UCSD-AML1 (cell line): ENCODE measurements at regions not wholly inside any gene's neighbourhood (a gene's known extent, or its start where the extent isn't known, plus 50 kb on each side); places are given as distances from the start of the nearest gene placed in this dataset.
"Not testable (repeated sequence)": the region's sequence is repeated elsewhere in the genome, so short reads cannot be mapped to it uniquely, and the experiment has no call there.

Source experiments
- DNase-seq: peaks from one replicate; lab custom pipeline; 2025; ENCODE audit not compliant: unreplicated experiment; lab: John Stamatoyannopoulos, UW

DNA sequence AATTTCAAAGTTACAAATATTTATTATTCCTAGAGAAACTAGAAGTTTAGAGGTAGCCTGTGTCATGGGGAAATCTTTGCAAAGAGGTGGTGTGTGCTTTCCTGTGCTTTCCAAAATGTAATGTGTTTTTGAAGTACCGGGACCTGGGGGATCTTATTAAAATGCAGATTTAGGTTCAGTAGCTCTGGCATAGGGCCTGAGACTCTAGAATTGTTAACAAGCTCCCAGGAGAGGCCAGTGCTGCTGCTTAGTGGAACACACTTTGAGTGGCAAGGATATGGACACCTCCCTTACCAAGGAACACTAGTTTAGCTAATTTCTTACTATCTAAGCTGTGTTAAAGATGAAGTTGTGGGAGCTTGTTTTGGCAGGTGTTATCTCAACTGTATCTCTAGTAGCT lies 428.9 kb downstream of the VGLL3 start:
- DNase-seq: no peak

DNA sequence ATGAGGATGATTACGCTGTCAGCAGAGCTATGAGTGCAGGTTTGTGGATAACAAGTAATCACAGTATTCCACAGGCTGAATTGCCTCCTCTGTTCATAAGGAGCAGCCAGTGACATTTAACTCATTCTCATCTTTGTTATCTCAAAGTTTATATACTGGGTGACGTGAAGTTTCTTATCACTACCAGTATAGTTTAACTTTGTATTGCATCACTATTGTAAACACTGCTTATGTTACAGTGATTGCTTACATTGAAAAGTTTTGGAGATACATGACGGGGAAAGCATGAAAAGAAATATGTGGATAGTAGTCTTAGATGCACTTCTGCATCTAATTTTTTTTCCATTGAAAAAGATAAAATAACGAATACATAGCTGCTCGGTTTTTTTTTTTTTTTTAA lies 429.7 kb downstream of the VGLL3 start:
- no peak for DNase-seq

DNA sequence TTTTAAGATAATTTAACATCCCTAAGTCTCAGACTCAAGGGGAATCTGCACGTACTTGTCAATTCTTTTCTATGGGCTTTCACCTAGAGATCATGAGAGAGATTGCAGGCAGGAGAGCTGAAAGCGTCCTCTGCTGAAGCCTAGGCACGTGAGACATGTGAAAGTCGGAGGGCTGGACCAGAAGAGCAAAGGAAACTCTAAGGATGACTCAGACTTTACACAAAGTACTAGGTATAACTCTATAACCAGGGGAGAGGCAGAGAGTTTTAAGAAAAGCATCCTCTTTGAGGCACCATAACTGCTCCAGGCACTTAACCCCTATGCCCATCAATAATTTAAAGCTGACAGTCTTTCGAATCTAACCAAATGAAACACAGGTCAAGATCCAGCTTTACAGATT lies 436.6 kb downstream of the VGLL3 start:
- no peak for DNase-seq

DNA sequence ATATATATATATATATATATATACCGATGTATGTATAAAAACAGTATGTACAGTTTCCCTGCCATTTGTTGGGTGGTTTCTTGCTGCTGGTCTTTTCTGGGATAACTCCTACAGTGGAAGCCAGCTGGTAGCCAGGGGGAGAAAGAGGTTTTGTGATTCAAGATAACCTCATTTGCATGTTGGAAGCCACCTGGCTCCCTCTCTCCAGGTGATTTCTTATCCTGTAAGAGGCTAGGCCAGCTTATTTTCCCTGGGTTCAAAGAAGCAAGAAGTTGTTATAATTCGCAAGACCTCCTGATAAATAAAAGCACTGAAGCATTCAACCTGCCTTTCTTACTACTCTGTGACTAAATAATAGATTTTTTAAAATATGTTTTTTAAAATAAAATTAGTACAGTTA lies 443.3 kb downstream of the VGLL3 start:
- DNase-seq: no peak

DNA sequence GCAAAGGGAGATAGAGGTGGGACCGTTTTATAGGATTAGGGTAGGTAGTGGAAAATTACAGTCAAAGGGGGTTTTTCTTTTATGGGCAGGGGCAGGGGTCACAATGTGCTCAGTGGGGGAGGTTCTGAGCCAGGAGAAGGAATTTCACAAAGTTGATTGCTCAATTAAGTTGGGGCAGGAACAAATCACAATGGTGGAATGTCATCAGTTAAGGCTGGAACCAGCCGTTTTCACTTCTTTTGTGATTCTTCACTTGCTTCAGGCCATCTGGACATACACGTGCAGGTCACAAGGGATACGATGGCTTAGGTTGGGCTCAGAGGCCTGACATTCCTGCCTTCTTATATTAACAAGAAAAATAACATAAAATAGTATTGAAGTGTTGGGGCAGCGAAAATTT lies 453.8 kb downstream of the VGLL3 start:
- DNase-seq: no peak

DNA sequence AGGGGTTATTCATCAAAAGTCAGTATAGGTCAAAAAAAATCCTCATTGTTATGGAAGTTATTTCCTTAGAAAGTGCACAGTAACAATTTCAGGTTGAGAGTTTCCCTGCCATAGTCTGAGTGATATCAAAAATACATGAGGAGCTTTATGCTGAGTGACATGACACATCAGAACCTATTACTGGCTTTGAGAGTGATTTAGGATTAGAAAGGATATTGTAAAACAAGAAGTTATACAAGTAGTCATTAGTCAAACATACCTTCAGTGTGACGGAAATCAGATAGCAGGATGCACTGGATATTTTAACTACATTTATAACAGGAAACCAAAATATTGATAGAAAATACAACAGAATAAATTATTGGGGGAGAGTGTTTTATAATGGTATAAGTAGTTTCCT lies 471.1 kb downstream of the VGLL3 start:
- DNase-seq: no peak

DNA sequence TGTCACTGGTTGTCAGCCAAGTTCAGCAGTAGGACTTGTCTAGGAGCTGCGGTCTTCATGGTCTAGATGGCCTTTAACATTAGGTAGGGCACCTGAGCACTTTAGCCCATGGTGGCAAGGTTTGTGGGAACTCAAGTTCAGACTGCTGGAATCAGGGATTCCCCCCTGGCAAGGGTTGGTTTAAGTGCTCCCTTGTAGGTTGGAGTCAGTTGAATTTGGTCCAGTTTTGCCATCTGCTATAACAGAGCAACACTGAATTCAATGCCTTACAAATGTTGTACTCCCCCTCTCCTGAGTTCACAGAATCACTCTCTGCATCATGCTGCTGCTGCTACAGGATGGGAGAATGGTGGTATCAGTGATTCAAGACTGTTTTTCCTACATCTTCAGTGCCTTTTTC lies 509.3 kb downstream of the VGLL3 start:
- no peak for DNase-seq

DNA sequence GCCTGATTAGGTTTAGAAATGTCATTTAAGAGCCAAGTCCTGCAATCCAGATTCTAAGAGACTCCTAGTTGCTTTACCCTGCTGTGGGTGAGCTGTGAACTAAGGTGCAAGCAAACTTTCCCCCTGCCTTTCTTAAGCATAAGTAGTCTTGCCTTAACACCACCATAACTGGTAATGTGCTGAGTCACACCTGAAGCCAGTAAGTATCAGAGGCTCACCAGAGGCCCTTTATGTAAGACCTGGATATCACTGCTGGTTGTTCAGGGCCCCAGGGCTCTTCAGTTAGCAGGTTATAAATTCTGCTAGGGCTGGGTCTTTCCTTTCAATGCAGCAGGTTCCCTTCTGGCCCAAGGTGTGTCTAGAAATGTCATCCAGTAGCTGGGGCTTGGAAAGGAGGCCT lies 509.9 kb downstream of the VGLL3 start:
- DNase-seq: no peak

DNA sequence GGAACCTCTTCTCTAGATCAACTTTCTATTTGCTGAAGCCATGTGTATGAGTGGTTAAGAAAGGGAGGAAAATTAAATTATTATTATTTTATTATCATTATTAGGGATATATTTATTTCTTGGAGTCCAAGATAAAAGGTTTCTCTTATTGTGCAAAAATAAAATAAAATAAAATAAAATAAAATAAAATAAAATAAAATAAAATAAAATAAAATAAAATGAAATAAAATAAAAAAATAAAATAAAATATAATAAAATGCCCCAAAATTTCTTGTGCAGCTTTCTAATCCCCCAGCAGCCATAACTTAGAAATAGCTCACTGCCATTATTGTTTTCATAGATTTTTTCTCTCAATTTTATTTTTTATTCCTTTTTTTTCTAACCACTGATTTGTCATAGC lies 526.8 kb downstream of the VGLL3 start:
- no peak for DNase-seq

DNA sequence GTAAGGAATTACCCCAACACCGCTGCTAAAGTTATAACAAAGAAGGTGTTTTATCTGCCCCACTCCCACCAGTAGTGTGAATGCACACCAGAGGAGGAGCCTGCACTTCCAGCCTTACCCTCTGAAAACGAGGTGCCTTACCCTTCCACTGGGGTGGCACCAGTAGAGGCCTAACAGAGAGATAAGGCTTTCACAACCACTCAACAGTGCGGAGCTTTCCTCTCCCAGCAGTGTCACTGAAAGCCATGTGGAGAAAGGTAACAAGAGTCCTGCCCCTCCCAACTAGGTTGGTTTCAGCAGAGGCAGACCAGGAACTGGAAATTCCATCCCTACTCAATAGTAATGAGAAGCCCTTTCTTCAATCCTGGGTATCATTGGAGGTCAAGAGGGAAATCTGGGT lies 539.2 kb downstream of the VGLL3 start:
- no peak for DNase-seq

DNA sequence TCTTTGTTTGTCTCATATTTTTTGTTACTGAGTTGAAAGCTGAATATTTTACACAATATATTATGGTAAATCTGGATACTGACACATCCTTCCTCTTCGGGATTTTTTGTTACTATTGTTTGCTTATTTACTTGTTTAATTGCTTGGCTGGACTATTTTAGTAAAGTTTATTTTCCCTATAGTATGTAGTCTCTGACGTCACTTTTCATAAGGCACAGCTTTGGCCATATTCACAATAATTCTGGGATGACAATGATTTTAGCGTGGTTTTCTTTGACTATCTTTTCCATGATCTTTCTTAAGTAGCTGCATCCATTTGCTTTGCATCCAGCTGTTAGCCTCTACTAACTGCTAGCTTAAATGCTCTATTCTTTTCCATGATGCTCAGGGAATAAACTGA lies 552.4 kb downstream of the VGLL3 start:
- no peak for DNase-seq

DNA sequence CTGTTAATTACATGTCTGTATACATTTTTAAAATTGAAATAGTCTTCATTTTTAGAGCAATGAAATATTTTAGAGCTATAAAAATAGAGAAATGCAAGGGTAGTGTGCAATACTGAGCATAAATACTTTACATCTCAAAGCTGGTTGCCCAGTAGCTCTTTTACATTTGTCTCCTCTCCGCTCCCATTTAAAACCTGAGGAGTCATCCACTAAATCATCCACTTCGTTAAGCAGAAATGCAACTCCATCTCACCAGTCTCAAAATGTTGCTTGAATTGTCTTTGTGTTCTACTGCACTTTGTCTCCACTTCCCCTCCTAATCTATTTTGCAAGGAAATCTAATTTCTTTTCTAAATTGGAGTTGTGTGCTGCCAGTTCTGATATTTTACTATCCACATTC lies 563.6 kb downstream of the VGLL3 start:
- no peak for DNase-seq

DNA sequence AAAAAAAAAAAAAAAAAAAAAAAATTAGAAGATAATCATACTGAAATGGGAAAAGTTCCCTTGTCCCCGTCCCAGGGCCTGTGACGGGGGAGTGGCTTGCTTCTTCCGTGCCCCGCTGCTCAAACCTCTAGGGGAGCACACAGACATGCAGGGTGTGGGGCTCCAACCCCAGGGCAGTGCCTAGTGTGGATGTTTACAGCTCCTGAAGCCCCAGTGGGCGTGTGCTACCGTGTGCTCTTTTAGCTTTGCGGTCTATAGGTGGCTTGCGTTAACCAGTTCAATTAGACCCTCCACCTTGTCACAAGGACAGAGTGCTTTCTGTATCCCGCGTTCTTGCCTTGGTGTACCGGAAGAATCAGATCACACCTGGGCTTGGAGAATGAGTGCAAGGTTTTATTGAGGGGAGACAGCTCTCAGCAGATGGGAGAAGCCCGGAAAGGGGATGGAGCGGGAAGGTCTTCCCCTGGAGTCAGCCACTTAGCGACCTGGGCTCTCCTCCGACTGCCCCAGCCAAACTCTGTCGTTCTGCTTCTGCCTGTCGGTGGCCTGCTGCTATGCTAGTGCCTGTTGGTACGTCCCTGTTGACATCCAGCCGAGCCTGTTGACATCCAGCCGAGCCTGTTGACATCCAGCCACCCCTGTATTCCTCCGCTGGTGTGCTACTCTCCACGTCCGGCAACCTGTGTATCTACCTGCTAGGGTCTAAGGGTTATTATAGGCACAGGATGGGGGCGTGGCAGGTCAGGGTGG lies 569.8 kb downstream of the VGLL3 start:
- no peak for DNase-seq

DNA sequence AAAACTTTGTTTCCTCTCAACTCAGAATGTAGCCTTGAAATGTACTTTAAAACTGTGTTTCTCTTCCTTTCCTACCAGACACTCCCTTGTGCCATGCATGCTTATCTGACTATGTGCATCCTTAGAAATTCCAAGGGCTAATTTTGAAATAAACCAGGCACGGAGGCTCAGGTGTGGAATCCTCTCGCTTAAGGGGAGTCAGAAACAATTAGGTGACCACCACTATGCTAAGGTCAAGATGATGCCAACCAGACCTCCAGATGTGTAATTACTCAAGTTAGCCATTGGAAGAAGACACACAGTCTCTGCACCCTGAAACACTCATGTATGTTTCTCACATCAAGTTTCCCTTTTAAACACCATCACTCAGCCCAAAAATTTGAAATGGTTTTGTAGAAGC lies 572.1 kb downstream of the VGLL3 start:
- no peak for DNase-seq

DNA sequence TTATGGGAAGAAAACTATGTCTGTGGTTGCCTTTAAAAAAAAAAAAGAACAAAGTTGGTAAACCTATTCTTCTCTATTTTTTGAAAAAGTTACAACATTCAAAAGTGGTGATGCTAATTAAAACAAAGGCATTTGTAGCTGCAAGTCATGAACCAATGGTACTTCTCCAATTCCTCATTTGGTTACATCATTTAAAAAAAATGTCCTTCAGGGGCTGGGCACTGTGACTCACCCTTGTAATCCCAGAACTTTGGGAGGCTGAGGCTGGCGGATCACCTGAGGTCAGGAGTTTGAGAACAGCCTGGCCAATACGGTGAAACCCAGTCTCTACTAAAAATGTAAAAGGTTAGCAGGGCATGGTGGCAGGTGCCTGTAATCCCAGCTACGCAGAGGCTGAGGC lies 574.6 kb downstream of the VGLL3 start:
- DNase-seq: no peak

DNA sequence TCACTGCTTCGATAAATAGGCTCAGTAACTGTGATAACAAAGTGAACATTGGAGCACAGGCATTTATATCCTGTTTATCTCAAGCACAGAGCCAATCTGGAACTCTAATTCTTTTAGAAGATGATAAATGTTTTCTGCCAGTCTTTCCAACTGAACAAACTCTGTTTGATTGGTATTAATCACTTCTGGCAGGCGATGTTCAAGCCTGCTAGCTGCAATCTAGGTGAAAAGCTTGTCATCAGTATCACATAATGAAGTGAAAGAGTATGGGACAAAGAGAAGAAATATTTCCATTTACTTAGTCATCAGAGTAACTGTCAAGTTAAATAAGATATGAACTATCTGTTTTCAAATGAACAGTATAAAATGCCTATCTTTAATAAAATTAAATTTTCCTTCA lies 577.3 kb downstream of the VGLL3 start:
- DNase-seq: no peak

DNA sequence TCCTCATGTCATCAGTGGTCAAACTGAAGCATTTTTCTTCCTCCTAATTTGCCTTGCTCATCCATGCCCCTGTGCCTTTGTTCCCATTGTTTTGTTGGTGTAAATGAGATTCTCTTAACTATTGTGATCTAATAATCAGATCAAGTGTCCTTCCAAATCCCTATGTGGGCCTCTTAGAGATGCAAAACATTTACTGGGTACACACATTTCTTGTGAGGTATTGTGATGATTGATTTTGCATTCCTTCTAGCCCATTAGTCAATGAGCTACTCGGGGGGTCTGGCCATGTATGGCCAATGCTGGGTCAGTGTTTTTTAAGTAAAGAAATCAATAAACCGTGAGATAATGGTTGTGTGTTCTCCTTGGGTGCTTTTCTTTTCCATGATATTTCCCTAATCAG lies 580.4 kb downstream of the VGLL3 start:
- no peak for DNase-seq

DNA sequence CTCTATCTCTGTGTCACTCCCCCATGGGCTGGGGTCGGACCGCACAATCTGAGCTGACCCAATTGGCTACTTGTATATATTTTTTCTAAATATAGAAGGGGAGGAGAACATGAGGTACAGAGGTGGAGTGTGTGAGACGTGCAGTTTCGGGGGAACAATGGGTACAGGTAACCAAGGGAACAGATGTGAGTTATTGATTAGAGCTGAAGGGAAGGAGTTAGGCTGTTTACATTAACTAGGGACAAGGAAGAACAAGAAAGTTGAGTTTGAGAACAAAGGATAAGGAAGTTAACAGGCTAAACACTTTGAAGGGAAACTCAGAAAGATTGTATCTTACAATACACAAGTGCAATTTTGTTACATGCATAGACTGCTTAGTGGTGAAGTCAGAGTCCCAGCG lies 601.2 kb downstream of the VGLL3 start:
- DNase-seq: not testable (repeated sequence)

DNA sequence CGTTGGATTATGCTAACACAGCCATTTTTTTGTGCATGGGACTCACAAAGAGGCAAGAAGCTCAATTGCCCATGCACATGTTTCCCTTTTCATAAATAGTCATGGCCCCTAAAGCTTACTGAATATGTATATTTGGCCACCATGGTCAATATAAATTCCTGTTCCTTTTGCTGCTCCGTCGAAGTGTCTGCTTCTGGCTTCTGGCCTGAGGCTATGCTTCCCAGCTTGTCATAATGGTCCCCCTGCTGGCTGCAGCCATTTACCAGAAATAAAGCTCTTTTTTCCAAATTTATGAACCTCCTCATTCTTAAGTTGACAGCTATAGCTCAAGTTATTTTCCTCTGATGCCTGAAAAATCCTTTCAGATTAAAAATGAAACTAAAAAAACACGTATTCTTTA lies 602.1 kb downstream of the VGLL3 start:
- DNase-seq: peak; percentile 3

DNA sequence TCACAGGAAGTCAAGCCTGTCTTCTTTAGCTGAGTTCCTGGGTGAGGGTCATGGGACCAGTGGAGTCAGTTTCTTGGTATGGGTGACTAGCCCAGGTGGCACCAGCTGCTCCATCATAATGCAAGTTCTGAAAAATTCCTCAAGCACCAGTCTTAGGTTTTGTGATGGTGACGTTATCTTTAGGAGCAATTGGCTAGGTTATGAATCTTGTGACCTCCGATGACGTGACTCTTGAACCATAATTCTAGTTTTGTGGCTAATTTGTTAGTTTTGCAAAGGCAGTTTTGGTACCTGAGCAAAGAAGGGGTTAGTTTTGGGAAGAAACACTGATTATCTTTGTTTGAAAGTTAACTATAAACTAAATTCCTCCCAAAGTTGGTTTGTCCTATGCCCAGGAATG lies 608.4 kb downstream of the VGLL3 start:
- no peak for DNase-seq

DNA sequence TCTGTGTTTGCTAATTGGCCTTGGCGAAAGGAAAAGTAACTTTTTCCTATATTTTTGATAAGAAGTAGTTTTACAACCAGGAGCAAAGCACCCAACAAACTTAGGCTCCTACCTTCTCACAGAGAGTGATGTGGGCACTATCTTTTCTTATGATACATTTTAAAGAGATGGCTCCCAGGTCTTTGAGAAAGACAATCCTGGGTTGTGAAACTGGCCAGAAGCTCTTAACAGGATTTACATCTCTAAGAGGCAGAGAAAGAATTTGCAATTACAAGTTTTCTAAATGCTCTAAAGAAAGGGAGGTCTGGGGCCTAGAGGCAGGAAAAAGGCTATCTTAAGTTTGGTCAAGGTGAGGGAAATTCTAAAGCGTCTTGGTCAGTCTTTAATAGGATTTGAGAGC lies 609.7 kb downstream of the VGLL3 start:
- DNase-seq: no peak

DNA sequence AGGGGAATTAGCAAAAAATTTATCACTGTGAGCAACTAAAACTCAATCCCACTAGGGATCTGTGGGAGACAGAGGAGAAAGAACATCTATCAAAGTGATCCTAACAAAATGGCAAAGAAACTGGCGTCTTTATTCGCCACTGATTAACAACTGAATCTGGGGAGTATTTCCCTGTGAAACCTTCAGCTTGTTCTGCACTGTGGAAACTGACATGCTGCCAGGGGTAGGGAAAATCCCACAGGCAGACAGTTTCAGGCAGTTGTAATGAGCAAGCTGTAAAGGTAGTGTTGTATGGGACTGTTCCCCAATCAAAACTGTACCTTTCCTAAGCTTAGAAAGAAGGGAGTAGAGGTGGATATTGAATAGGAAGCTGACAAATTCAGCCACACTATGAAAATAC lies 611.7 kb downstream of the VGLL3 start:
- no peak for DNase-seq

DNA sequence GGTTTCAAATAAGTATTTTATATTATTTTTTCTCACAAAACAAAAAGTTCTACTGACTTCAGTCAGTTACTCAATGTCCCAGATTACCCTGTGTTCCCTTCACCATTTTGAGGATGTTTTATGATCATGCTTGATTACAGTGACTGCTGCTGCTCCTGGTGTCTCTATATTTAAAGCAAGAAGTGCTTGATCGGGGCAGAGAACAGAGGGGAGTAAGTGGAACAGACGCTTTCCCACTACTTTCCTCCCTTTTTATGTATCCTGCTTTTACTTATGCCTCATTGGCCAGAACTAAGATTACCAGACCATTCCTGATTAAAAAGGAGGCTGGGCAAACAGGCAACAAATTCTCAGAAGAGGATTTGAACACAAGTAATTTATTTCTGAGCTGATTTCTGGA lies 612.1 kb downstream of the VGLL3 start:
- DNase-seq: no peak

DNA sequence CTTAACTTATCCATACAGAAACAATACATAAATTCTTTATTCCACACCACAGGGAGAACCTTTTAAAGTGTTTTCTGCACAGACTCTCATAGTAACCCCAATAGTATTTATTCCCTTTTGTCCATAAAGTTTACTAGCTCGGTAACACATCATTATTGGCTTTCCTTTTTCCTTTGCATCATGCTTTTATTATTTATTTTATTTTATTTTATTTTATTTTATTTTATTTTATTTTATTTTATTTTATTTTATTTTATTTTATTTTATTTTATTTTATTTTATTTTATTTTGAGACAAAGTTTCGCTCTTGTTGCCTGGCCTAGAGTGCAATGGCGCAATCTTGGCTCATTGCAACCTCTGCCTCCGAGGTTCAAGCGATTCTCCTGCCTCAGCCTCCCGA lies 655.4 kb downstream of the VGLL3 start:
- DNase-seq: not testable (repeated sequence)
